ENCODE measurements at regions not wholly inside any gene's neighbourhood (a gene's known extent, or its start where the extent isn't known, plus 50 kb on each side); places are given as distances from the start of the nearest gene placed in this dataset.
A peak's percentile ranks its signal among the peaks of the same experiment; 100 is the strongest.

GRCh38 chr11:134802598-134802997 lies 390.6 kb upstream of the B3GAT1 start:
- Histone ChIP-seq H3K9me3 (ENCODE audit: insufficient read depth in 2 of 2, low read depth in 1 of 2, low read length in 1 of 2) (no peaks in the 10 kb centered on the region), H2BK20ac (ENCODE audit: low read length) (no peak overlapping the region), H3K4me3 (ENCODE audit: extremely low read depth in 1 of 4, insufficient read depth in 2 of 4, low read depth in 3 of 4, low read length in 4 of 4) (no peak overlapping the region), H3K18ac (ENCODE audit: extremely low read depth, low read length) (no peak overlapping the region), H3K4ac (replicated peaks; ENCODE audit: insufficient read length, low read depth, low read length) (no peak overlapping the region), H2BK15ac (ENCODE audit: low read length) (no peak overlapping the region), H4K8ac (ENCODE audit: extremely low read depth, insufficient read depth, low read length) (no peak overlapping the region), H4K5ac (ENCODE audit: insufficient read length, low read depth, low read length) (no peak overlapping the region), H3K56ac (replicated peaks; ENCODE audit: insufficient read length, low read depth, low read length) (no peak overlapping the region), H3K9ac (replicated peaks in 1 of 4; ENCODE audit: extremely low read depth in 1 of 4, low read depth in 3 of 4, low read length in 3 of 4) (no peak overlapping the region), H2AFZ (ENCODE audit: low read length) (no peak overlapping the region), H3K23me2 (ENCODE audit: low read depth, low read length) (no peaks in the 10 kb centered on the region), H2BK5ac (ENCODE audit: low read depth, low read length) (no peak overlapping the region), H3K14ac (ENCODE audit: insufficient read length) (no peak overlapping the region), H3K4me2 (ENCODE audit: insufficient read depth in 1 of 2, low read depth in 2 of 2, low read length in 2 of 2) (peak overlapping the region in 1 of 2 experiments; percentile 37; a peak in 1 of 4 replicates), H2BK12ac (ENCODE audit: low read depth, low read length) (no peak overlapping the region), H3K79me1 (ENCODE audit: low read depth, low read length) (no peaks in the 10 kb centered on the region), H2BK120ac (replicated peaks; ENCODE audit: low read depth, low read length) (no peak overlapping the region), H3K36me3 (ENCODE audit: control insufficient read depth in 2 of 4, insufficient read depth in 4 of 4, low read length in 3 of 4) (no peaks in the 10 kb centered on the region), H3K27me3 (replicated peaks in 1 of 4; ENCODE audit: control insufficient read depth in 3 of 4, extremely low read depth in 1 of 4, insufficient read depth in 3 of 4, low read length in 3 of 4) (no peaks in the 10 kb centered on the region), H3K23ac (ENCODE audit: insufficient read length) (no peak overlapping the region), H4K20me1 (replicated peaks in 1 of 2; ENCODE audit: control insufficient read depth in 1 of 2, insufficient read depth in 2 of 2, low read length in 2 of 2) (no peaks in the 10 kb centered on the region), H3K27ac (ENCODE audit: low read depth, low read length) (no peak overlapping the region), H4K91ac (replicated peaks; ENCODE audit: insufficient read length, low read length) (no peak overlapping the region), H2AK5ac (ENCODE audit: low read depth, low read length) (no peak overlapping the region), H3K79me2 (ENCODE audit: control insufficient read depth in 1 of 2, insufficient read depth in 2 of 2, low read length in 2 of 2) (no peaks in the 10 kb centered on the region), H3K4me1 (replicated peaks in 1 of 4; ENCODE audit: control insufficient read depth in 3 of 4, insufficient read depth in 4 of 4, low read length in 3 of 4) (peaks cover 3 to 19% (median 11%) of the 10 kb centered on the region in 4 experiments)
- TF ChIP-seq TEAD4 (IDR thresholded peaks at IDR 0.05; ENCODE audit: low read depth, low read length) (no peak), JUND (IDR thresholded peaks at IDR 0.05; ENCODE audit: low read length) (no peak), SUZ12 (IDR thresholded peaks at IDR 0.05; ENCODE audit: low read length) (no peak), EP300 (IDR thresholded peaks at IDR 0.05; ENCODE audit: borderline replicate concordance in 1 of 2, low read depth in 2 of 2, low read length in 2 of 2) (no peak), EZH2 (IDR thresholded peaks at IDR 0.05; ENCODE audit: low read depth, low read length, severe bottlenecking) (no peak), CREB1 (IDR thresholded peaks at IDR 0.05) (no peak), TAF1 (IDR thresholded peaks at IDR 0.05; ENCODE audit: low read depth, low read length) (no peak), RFX5 (IDR thresholded peaks at IDR 0.05; ENCODE audit: borderline replicate concordance, low read depth, low read length) (no peak), RBBP5 (IDR thresholded peaks at IDR 0.05; ENCODE audit: borderline replicate concordance, low read depth, low read length) (no peak), POU5F1 (IDR thresholded peaks at IDR 0.05; ENCODE audit: low read depth, low read length) (no peak), ASH2L (IDR thresholded peaks at IDR 0.05; ENCODE audit: low read length) (no peak), CHD2 (IDR thresholded peaks at IDR 0.05; ENCODE audit: low read length) (no peak), RNF2 (IDR thresholded peaks at IDR 0.05; ENCODE audit: borderline replicate concordance, low read depth, low read length, missing control alignments, poor library complexity, severe bottlenecking) (no peak), CBX5 (IDR thresholded peaks at IDR 0.05; ENCODE audit: low read depth, low read length) (no peak), SP1 (IDR thresholded peaks at IDR 0.05; ENCODE audit: low read depth, low read length) (no peak), GTF2F1 (IDR thresholded peaks at IDR 0.05; ENCODE audit: borderline replicate concordance, low read depth, low read length) (no peak)
- no peak for FAIRE-seq
- no peak for DNase-seq (ENCODE audit: low read depth in 1 of 2, low spot score in 2 of 2)
- ChIA-PET CTCF (ENCODE audit: partially characterized antibody) (interaction anchor here (2.2 kb wide), 1 partner anchor 17 kb away, joined by 9 read pairs; no protein-coding TSS in a partner anchor), POLR2A (ENCODE audit: partially characterized antibody) (no interaction called here)
- WGBS, 2 experiments (ENCODE audit: extremely low coverage in 1 of 2, insufficient coverage in 1 of 2, insufficient read length in 1 of 2, insufficient replicate concordance in 2 of 2, low coverage in 1 of 2, low lambda C conversion rate in 2 of 2, missing lambda C conversion rate in 1 of 2), result 84 to 100% methylated on average over 1 to 3 of the region's 3 CpGs
